GM12872 (cell line): ENCODE measurements at regions not wholly inside any gene's neighbourhood (a gene's known extent, or its start where the extent isn't known, plus 50 kb on each side); places are given as distances from the start of the nearest gene placed in this dataset.

Experiments used
- CTCF ChIP-seq: IDR thresholded peaks from 3 replicates; pipeline ENCODE4 v1.5.1; 2011; ENCODE audit warnings: low read depth, mild to moderate bottlenecking, low read length, moderate library complexity; ENCODE audit not compliant: insufficient read depth

GRCh38 chr12:93254911-93255310 is 122.8 kb upstream of the NUDT4 start:
- no peak for TF ChIP-seq CTCF

GRCh38 chr12:93256256-93256969 is 121.3 kb upstream of the NUDT4 start:
- no peak for TF ChIP-seq CTCF

- TF ChIP-seq CTCF, result no peak
Measured at GRCh38 chr12:93261505-93262094, 116.1 kb upstream of the NUDT4 start.

- no peak for TF ChIP-seq CTCF
Measured at GRCh38 chr12:93272997-93273396, 104.7 kb upstream of the NUDT4 start.

- TF ChIP-seq CTCF, result no peak
Measured at GRCh38 chr12:93273834-93274564, 103.7 kb upstream of the NUDT4 start.

- no peak for TF ChIP-seq CTCF
Measured at GRCh38 chr12:93274937-93275336, 102.8 kb upstream of the NUDT4 start.

- no peak for TF ChIP-seq CTCF
Measured at GRCh38 chr12:93275589-93275988, 102.1 kb upstream of the NUDT4 start.
